Parathyroid adenoma (tissue), 2 donors: ENCODE measurements at regions not wholly inside any gene's neighbourhood (a gene's known extent, or its start where the extent isn't known, plus 50 kb on each side); places are given as distances from the start of the nearest gene placed in this dataset.

Experiments
- H2AFZ ChIP-seq: fragments of 300-600 bp; sonication (generic); one replicate; pipeline ENCODE4 v1.7.0; 2017; ENCODE audit warnings: antibody characterized with exemption, mild to moderate bottlenecking
- H3K27ac ChIP-seq: fragments of 300-600 bp; sonication (generic); one replicate; pipeline ENCODE4 v1.7.0; 2017
- H3K27me3 ChIP-seq: fragments of 300-600 bp; sonication (generic); one replicate; pipeline ENCODE4 v1.7.0; 2017; ENCODE audit warnings: low read length; ENCODE audit not compliant: control insufficient read depth, insufficient read depth
- H3K36me3 ChIP-seq: fragments of 300-600 bp; sonication (generic); one replicate; pipeline ENCODE4 v1.7.0; 2017; ENCODE audit warnings: low read length; ENCODE audit not compliant: control insufficient read depth, insufficient read depth
- H3K4me1 ChIP-seq: fragments of 300-600 bp; sonication (generic); one replicate; pipeline ENCODE4 v1.7.0; 2017; ENCODE audit warnings: control low read depth
- H3K4me2 ChIP-seq: fragments of 300-600 bp; sonication (generic); one replicate; pipeline ENCODE4 v1.7.0; 2017; ENCODE audit warnings: low read length
- H3K4me3 ChIP-seq: fragments of 300-600 bp; sonication (generic); one replicate; pipeline ENCODE4 v1.7.0; 2017; ENCODE audit warnings: low read depth, low read length
- H3K79me2 ChIP-seq: fragments of 300-600 bp; sonication (generic); one replicate; pipeline ENCODE4 v1.7.0; 2017; ENCODE audit warnings: control low read depth
- H3K9ac ChIP-seq: fragments of 300-600 bp; sonication (generic); one replicate; pipeline ENCODE4 v1.7.0; 2017; ENCODE audit warnings: mild to moderate bottlenecking
- H3K9me3 ChIP-seq: fragments of 300-600 bp; sonication (generic); one replicate; pipeline ENCODE4 v1.7.0; 2017; ENCODE audit warnings: low read length; ENCODE audit not compliant: control insufficient read depth
- TF ChIP-seq, protein P1 (sequence below): fragments of 300-600 bp; sonication (generic); IDR thresholded peaks from one replicate; pipeline ENCODE4 v1.7.0; 2017; ENCODE audit warnings: antibody characterized with exemption, mild to moderate bottlenecking
- donor health status: primary hyperparathyroidism.

DNA sequence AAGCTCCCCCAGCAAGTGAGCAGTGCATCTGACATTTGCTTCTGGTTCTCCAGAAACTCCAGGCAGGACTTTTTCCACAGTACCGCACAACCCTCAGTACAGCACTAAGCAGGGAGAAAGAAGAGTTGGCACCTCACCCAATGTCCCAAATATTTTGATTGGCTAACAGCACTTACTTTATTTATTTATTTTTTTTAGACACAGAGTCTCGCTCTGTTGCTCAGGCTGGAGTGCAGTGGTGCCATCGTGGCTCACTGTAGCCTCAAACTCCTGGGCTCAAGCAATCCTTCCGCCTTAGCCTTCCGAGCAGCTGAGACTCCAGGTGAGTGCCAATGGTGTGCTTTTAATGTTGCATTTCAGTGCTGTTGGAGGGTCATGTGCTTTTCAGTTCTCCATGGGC lies 200.3 kb upstream of the ZMIZ1 start:
- H3K27ac ChIP-seq, result no peak overlapping the region
- no peak overlapping the region for H3K4me3 ChIP-seq
- H3K9me3 ChIP-seq, result no peaks in the 10 kb centered on the region
- no peak overlapping the region for H3K9ac ChIP-seq
- TF ChIP-seq, protein P1, sequence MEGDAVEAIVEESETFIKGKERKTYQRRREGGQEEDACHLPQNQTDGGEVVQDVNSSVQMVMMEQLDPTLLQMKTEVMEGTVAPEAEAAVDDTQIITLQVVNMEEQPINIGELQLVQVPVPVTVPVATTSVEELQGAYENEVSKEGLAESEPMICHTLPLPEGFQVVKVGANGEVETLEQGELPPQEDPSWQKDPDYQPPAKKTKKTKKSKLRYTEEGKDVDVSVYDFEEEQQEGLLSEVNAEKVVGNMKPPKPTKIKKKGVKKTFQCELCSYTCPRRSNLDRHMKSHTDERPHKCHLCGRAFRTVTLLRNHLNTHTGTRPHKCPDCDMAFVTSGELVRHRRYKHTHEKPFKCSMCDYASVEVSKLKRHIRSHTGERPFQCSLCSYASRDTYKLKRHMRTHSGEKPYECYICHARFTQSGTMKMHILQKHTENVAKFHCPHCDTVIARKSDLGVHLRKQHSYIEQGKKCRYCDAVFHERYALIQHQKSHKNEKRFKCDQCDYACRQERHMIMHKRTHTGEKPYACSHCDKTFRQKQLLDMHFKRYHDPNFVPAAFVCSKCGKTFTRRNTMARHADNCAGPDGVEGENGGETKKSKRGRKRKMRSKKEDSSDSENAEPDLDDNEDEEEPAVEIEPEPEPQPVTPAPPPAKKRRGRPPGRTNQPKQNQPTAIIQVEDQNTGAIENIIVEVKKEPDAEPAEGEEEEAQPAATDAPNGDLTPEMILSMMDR, result no peak
- no peaks in the 10 kb centered on the region for H3K4me1 ChIP-seq
- no peak overlapping the region for H3K4me2 ChIP-seq
- H2AFZ ChIP-seq, result no peak overlapping the region
- no peaks in the 10 kb centered on the region for H3K36me3 ChIP-seq
- no peaks in the 10 kb centered on the region for H3K27me3 ChIP-seq
- H3K79me2 ChIP-seq, result no peaks in the 10 kb centered on the region

DNA sequence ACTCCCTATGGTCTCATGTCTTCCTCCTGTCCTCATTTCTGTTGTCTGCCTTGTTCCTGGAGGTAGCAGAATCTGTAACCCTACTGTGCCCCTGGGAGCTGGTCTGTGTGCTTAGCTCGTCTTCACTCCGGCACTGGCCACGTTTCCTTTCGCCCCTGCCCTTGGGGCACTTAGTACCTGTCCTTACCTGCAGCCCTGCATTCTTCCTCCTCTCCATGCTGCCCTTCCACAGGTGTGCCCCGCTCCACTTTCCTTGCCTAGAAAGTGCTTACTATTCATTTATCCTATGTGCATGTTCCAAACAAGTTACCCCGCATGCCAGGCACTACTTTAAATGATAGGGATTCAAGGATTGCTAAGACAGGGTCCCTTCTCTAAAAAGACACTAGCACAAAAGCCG lies 199.9 kb upstream of the ZMIZ1 start:
- Histone ChIP-seq H3K27ac (no peak overlapping the region), H3K4me1 (no peaks in the 10 kb centered on the region)
- TF ChIP-seq, protein P1, result no peak

DNA sequence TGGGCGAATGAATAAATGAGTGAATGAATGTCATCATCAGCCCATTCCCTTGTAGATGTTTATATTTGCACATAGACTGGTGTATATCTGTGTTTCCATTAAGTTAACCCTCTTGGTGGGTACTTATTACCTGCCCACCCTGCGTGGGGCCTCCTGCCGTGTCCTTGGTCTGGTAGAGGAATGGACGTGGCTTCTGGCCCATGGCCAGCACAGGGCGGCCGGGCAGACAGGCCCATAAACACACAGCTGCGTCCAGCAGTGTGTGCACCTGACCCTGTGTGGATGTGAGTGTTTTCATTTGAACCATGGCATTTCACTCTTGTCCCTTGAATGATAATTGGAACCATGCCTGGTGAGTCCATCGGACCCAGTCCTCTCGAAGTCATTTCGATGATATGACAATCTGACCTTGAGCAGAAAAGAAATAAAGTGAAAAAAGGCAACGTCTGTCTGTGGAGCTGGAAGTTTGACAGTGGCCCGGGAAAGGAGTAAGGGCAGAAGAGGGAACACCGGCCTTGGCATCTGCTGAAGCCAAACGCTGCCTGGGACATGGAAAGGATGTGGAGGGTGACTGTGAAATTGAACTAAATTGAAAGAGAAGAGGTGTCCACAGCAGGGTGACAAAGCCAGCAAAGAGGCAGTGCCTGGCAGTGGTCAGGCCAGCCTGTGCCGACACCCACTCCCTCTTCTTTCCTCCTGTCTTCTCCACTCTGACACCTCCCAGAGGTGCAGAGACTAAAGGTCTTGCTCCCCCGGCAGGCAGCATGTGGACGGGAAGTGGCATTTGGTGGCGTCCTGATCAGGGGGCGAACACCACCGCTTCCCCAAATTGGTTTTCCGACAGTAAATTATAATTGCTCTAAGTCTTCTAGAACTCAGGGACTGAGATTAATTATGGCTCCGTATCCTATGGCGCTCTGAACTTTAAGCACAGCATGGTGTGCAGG lies 199.0 kb upstream of the ZMIZ1 start:
- Histone ChIP-seq H3K27me3 (no peaks in the 10 kb centered on the region), H2AFZ (no peak overlapping the region), H3K79me2 (no peaks in the 10 kb centered on the region), H3K27ac (no peak overlapping the region), H3K9ac (no peak overlapping the region), H3K36me3 (no peaks in the 10 kb centered on the region), H3K4me2 (no peak overlapping the region), H3K9me3 (no peaks in the 10 kb centered on the region), H3K4me3 (no peak overlapping the region), H3K4me1 (no peaks in the 10 kb centered on the region)
- TF ChIP-seq, protein P1, result no peak

More for the DNA sequence above, 199.9 kb upstream of the ZMIZ1 start:
- Histone ChIP-seq H3K4me2 (no peak overlapping the region), H3K36me3 (no peaks in the 10 kb centered on the region), H3K9me3 (no peaks in the 10 kb centered on the region), H3K4me3 (no peak overlapping the region), H3K79me2 (no peaks in the 10 kb centered on the region), H3K9ac (no peak overlapping the region), H2AFZ (no peak overlapping the region), H3K27me3 (no peaks in the 10 kb centered on the region)

DNA sequence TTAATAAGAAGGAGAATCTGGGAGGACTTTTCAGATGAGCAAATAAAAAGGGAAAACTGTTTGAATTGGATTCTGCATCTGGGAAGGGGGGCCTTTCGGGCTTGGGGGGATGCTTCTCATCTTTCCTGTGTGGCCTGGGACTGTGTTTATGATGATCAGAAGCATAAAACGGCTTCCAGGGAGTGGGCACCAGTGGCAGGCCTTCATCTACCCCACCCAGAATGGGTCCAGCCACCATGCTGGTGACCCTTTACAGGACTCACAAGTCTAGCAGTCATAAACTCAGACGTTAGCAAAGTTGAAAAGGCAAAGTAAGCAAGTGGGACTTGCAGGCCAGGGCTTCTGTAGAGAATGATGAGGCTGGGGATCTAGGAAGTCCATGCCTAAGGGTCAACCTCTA lies 198.3 kb upstream of the ZMIZ1 start:
- Histone ChIP-seq H3K4me2 (no peak overlapping the region), H3K9ac (no peak overlapping the region), H3K36me3 (no peaks in the 10 kb centered on the region), H3K27ac (no peak overlapping the region), H3K4me1 (no peaks in the 10 kb centered on the region), H3K79me2 (no peaks in the 10 kb centered on the region), H3K27me3 (no peaks in the 10 kb centered on the region), H3K4me3 (no peak overlapping the region), H2AFZ (no peak overlapping the region), H3K9me3 (no peaks in the 10 kb centered on the region)
- TF ChIP-seq, protein P1, result no peak

DNA sequence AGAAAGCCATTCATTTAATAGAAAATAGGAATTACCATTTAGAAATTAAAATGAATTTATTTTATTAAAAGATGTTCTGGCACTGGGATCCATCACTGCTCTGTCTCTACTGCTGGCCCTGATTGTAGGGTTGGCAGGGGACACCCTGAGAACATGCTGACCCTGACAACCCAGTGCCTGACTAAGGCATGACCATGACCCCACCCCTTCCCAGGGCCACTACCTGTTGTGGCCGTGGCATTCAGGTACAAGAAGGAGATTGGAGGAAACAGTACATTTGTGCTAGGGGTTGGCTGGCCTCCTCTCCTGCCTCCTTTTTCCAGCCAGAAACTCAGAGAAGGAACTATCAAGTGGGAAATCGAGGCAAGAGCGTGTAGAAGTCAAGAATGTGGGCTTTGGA lies 197.0 kb upstream of the ZMIZ1 start:
- no peak overlapping the region for H3K4me2 ChIP-seq

More for the DNA sequence above, 197.0 kb upstream of the ZMIZ1 start:
- H3K9me3 ChIP-seq, result no peaks in the 10 kb centered on the region
- H3K9ac ChIP-seq, result no peak overlapping the region
- TF ChIP-seq, protein P1, result no peak
- H3K79me2 ChIP-seq, result no peaks in the 10 kb centered on the region
- no peak overlapping the region for H2AFZ ChIP-seq
- H3K4me1 ChIP-seq, result no peaks in the 10 kb centered on the region
- H3K4me3 ChIP-seq, result no peak overlapping the region
- no peaks in the 10 kb centered on the region for H3K27me3 ChIP-seq
- H3K27ac ChIP-seq, result no peak overlapping the region
- no peaks in the 10 kb centered on the region for H3K36me3 ChIP-seq
